Stimulated activated naive B cell treated with anti-CD40 and anti-IgM and Interleukin-4, amounts not matched to agents 10 μg/mL and 1 μg/mL and 100 μg/mL, for 72 hours (primary cell): ENCODE measurements at regions not wholly inside any gene's neighbourhood (a gene's known extent, or its start where the extent isn't known, plus 50 kb on each side); places are given as distances from the start of the nearest gene placed in this dataset.

Source experiments
- ATAC-seq, 2 donors: fragments of 150-1000 bp; cut with Tn5 transposase; replicated peaks; 2 replicates each; pipeline ENCODE4 v1.10.0; 2021; ENCODE audit warnings: moderate library complexity in 1 of 2
- DNase-seq: peaks from one replicate; pipeline ENCODE4 v3.0.0; 2021
- H3K27ac Mint-ChIP-seq: one replicate; pipeline ENCODE4 v1.8.0; 2022; ENCODE audit warnings: mild to moderate bottlenecking, mixed read lengths
- H3K27me3 Mint-ChIP-seq, 2 donors: one replicate each; pipeline ENCODE4 v1.8.0; 2022; ENCODE audit warnings: mixed read lengths in 2 of 2
- H3K36me3 Mint-ChIP-seq, 2 donors: one replicate each; pipeline ENCODE4 v1.8.0; 2022; ENCODE audit warnings: mixed read lengths in 2 of 2, mild to moderate bottlenecking in 1 of 2
- H3K4me1 Mint-ChIP-seq, 2 donors: one replicate each; pipeline ENCODE4 v1.8.0; 2022; ENCODE audit warnings: mixed read lengths in 2 of 2, mild to moderate bottlenecking in 1 of 2
- H3K4me3 Mint-ChIP-seq, 2 donors: one replicate each; pipeline ENCODE4 v1.8.0; 2022; ENCODE audit warnings: mild to moderate bottlenecking in 2 of 2, mixed read lengths in 2 of 2, moderate library complexity in 1 of 2
- H3K9me3 Mint-ChIP-seq, 2 donors: one replicate each; pipeline ENCODE4 v1.8.0; 2022; ENCODE audit warnings: mixed read lengths in 2 of 2, mild to moderate bottlenecking in 1 of 2

GRCh38 chr16:80048250-80048649 is 447.7 kb upstream of the MAF start:
- Mint-ChIP-seq H3K36me3 (no peaks in the 10 kb centered on the region), H3K27me3 (peaks cover 0 to 4% of the 10 kb centered on the region in 2 donors), H3K4me1 (no peaks in the 10 kb centered on the region), H3K27ac (no peak overlapping the region), H3K9me3 (no peaks in the 10 kb centered on the region), H3K4me3 (no peak overlapping the region)
- ATAC-seq (no peak), DNase-seq (no peak)

GRCh38 chr16:80047842-80048241 is 447.3 kb upstream of the MAF start:
- Mint-ChIP-seq H3K27me3 (peaks cover 0 to 5% of the 10 kb centered on the region in 2 donors), H3K36me3 (no peaks in the 10 kb centered on the region), H3K4me3 (no peak overlapping the region), H3K4me1 (no peaks in the 10 kb centered on the region), H3K27ac (no peak overlapping the region), H3K9me3 (no peaks in the 10 kb centered on the region)
- DNase-seq = no peak
- no peak for ATAC-seq

- Mint-ChIP-seq H3K27me3 (peaks cover 0 to 7% of the 10 kb centered on the region in 2 donors), H3K4me3 (no peak overlapping the region), H3K27ac (no peak overlapping the region), H3K36me3 (no peaks in the 10 kb centered on the region), H3K4me1 (no peaks in the 10 kb centered on the region), H3K9me3 (no peaks in the 10 kb centered on the region)
- ATAC-seq (no peak), DNase-seq (no peak)
Observed at GRCh38 chr16:80046848-80047247, 446.3 kb upstream of the MAF start.

- Mint-ChIP-seq H3K9me3 (no peaks in the 10 kb centered on the region), H3K36me3 (no peaks in the 10 kb centered on the region), H3K27ac (no peak overlapping the region), H3K4me1 (no peaks in the 10 kb centered on the region), H3K4me3 (no peak overlapping the region), H3K27me3 (peaks cover 0 to 7% of the 10 kb centered on the region in 2 donors)
- ATAC-seq (no peak), DNase-seq (no peak)
Observed at GRCh38 chr16:80046261-80046660, 445.7 kb upstream of the MAF start.

GRCh38 chr16:80045861-80046260 is 445.3 kb upstream of the MAF start:
- H3K36me3 Mint-ChIP-seq = no peaks in the 10 kb centered on the region
- H3K27ac Mint-ChIP-seq = no peak overlapping the region
- peaks cover 0 to 7% of the 10 kb centered on the region in 2 donors for H3K27me3 Mint-ChIP-seq
- ATAC-seq (no peak), DNase-seq (no peak)
- H3K4me3 Mint-ChIP-seq = no peak overlapping the region
- no peaks in the 10 kb centered on the region for H3K9me3 Mint-ChIP-seq
- H3K4me1 Mint-ChIP-seq = no peaks in the 10 kb centered on the region

GRCh38 chr16:80041410-80041809 is 440.9 kb upstream of the MAF start:
- Mint-ChIP-seq H3K36me3 (no peaks in the 10 kb centered on the region), H3K4me1 (no peaks in the 10 kb centered on the region), H3K4me3 (no peak overlapping the region), H3K27ac (no peak overlapping the region), H3K9me3 (peaks cover 0 to 2% of the 10 kb centered on the region in 2 donors), H3K27me3 (peaks cover 0 to 7% of the 10 kb centered on the region in 2 donors)
- ATAC-seq (no peak), DNase-seq (no peak)

- DNase-seq (no peak), ATAC-seq (no peak)
- H3K9me3 Mint-ChIP-seq = peaks cover 0 to 2% of the 10 kb centered on the region in 2 donors
- no peak overlapping the region for H3K4me3 Mint-ChIP-seq
- no peaks in the 10 kb centered on the region for H3K4me1 Mint-ChIP-seq
- no peaks in the 10 kb centered on the region for H3K36me3 Mint-ChIP-seq
- H3K27me3 Mint-ChIP-seq = peaks cover 0 to 7% of the 10 kb centered on the region in 2 donors
- no peak overlapping the region for H3K27ac Mint-ChIP-seq
Observed at GRCh38 chr16:80040814-80041213, 440.3 kb upstream of the MAF start.

GRCh38 chr16:80040413-80040812 is 439.9 kb upstream of the MAF start:
- H3K27me3 Mint-ChIP-seq = peaks cover 0 to 7% of the 10 kb centered on the region in 2 donors
- peaks cover 0 to 2% of the 10 kb centered on the region in 2 donors for H3K9me3 Mint-ChIP-seq
- DNase-seq (no peak), ATAC-seq (no peak)
- no peak overlapping the region for H3K4me3 Mint-ChIP-seq
- no peaks in the 10 kb centered on the region for H3K4me1 Mint-ChIP-seq
- no peak overlapping the region for H3K27ac Mint-ChIP-seq
- H3K36me3 Mint-ChIP-seq = no peaks in the 10 kb centered on the region

GRCh38 chr16:80039777-80040176 is 439.2 kb upstream of the MAF start:
- H3K36me3 Mint-ChIP-seq = no peaks in the 10 kb centered on the region
- H3K27me3 Mint-ChIP-seq = peaks cover 0 to 7% of the 10 kb centered on the region in 2 donors
- DNase-seq (no peak), ATAC-seq (no peak)
- H3K4me3 Mint-ChIP-seq = no peak overlapping the region
- no peak overlapping the region for H3K27ac Mint-ChIP-seq
- H3K4me1 Mint-ChIP-seq = no peaks in the 10 kb centered on the region
- H3K9me3 Mint-ChIP-seq = peaks cover 0 to 2% of the 10 kb centered on the region in 2 donors

- Mint-ChIP-seq H3K27ac (no peak overlapping the region), H3K4me1 (no peaks in the 10 kb centered on the region), H3K9me3 (peaks cover under 1 to 7% of the 10 kb centered on the region in 2 donors), H3K36me3 (no peaks in the 10 kb centered on the region), H3K27me3 (peaks cover 0 to 3% of the 10 kb centered on the region in 2 donors), H3K4me3 (no peak overlapping the region)
- no peak for ATAC-seq
- no peak for DNase-seq
Observed at GRCh38 chr16:80038566-80038965, 438.0 kb upstream of the MAF start.

GRCh38 chr16:80034948-80035663 is 434.6 kb upstream of the MAF start:
- H3K4me3 Mint-ChIP-seq = no peak overlapping the region
- DNase-seq = no peak
- no peaks in the 10 kb centered on the region for H3K36me3 Mint-ChIP-seq
- no peaks in the 10 kb centered on the region for H3K4me1 Mint-ChIP-seq
- no peak for ATAC-seq
- H3K27ac Mint-ChIP-seq = no peak overlapping the region
- H3K27me3 Mint-ChIP-seq = no peaks in the 10 kb centered on the region
- H3K9me3 Mint-ChIP-seq = peaks cover 6 to 14% of the 10 kb centered on the region in 2 donors

- DNase-seq (no peak), ATAC-seq (no peak)
- H3K27ac Mint-ChIP-seq = no peak overlapping the region
- peaks cover 6 to 15% of the 10 kb centered on the region in 2 donors for H3K9me3 Mint-ChIP-seq
- no peaks in the 10 kb centered on the region for H3K36me3 Mint-ChIP-seq
- no peaks in the 10 kb centered on the region for H3K4me1 Mint-ChIP-seq
- no peaks in the 10 kb centered on the region for H3K27me3 Mint-ChIP-seq
- no peak overlapping the region for H3K4me3 Mint-ChIP-seq
Observed at GRCh38 chr16:80034469-80034826, 433.9 kb upstream of the MAF start.

GRCh38 chr16:80033783-80034468 is 433.4 kb upstream of the MAF start:
- Mint-ChIP-seq H3K27ac (no peak overlapping the region), H3K36me3 (no peaks in the 10 kb centered on the region), H3K9me3 (peaks cover 6 to 16% of the 10 kb centered on the region in 2 donors), H3K4me1 (no peaks in the 10 kb centered on the region), H3K27me3 (no peaks in the 10 kb centered on the region), H3K4me3 (no peak overlapping the region)
- ATAC-seq = no peak
- no peak for DNase-seq

- DNase-seq (no peak), ATAC-seq (no peak)
- H3K4me1 Mint-ChIP-seq = peaks cover 2 to 7% of the 10 kb centered on the region in 2 donors
- H3K27ac Mint-ChIP-seq = no peak overlapping the region
- H3K27me3 Mint-ChIP-seq = peaks cover 0 to 5% of the 10 kb centered on the region in 2 donors
- H3K36me3 Mint-ChIP-seq = no peaks in the 10 kb centered on the region
- H3K9me3 Mint-ChIP-seq = peaks cover 6 to 14% of the 10 kb centered on the region in 2 donors
- H3K4me3 Mint-ChIP-seq = no peak overlapping the region
Observed at GRCh38 chr16:80029761-80030481, 429.4 kb upstream of the MAF start.

- ATAC-seq (no peak), DNase-seq (no peak)
- no peak overlapping the region for H3K27ac Mint-ChIP-seq
- peaks cover 2 to 7% of the 10 kb centered on the region in 2 donors for H3K4me1 Mint-ChIP-seq
- H3K4me3 Mint-ChIP-seq = no peak overlapping the region
- no peaks in the 10 kb centered on the region for H3K36me3 Mint-ChIP-seq
- H3K9me3 Mint-ChIP-seq = peaks cover 6 to 14% of the 10 kb centered on the region in 2 donors
- H3K27me3 Mint-ChIP-seq = peaks cover 0 to 5% of the 10 kb centered on the region in 2 donors
Observed at GRCh38 chr16:80029381-80029630, 428.8 kb upstream of the MAF start.
